ENCODE measurements at regions not wholly inside any gene's neighbourhood (a gene's known extent, or its start where the extent isn't known, plus 50 kb on each side); places are given as distances from the start of the nearest gene placed in this dataset.

GRCh38 chr9:118422508-118422907, 718.3 kb downstream of the TLR4 start:
- H4K20me1 ChIP-seq (ENCODE audit: insufficient read depth) = no peaks in the 10 kb centered on the region
- H3K36me3 ChIP-seq (ENCODE audit: insufficient read depth, low read length) = no peaks in the 10 kb centered on the region
- H3K4me3 ChIP-seq (ENCODE audit: low read length) = no peak overlapping the region
- no peaks in the 10 kb centered on the region for H3K27me3 ChIP-seq (ENCODE audit: insufficient read depth, low read depth, low read length)
- H3K79me2 ChIP-seq (replicated peaks; ENCODE audit: insufficient read depth, low read length) = no peaks in the 10 kb centered on the region
- H3K27ac ChIP-seq (ENCODE audit: low read length) = no peak overlapping the region
- no peak overlapping the region for H3K4me2 ChIP-seq (ENCODE audit: low read length)
- no peak overlapping the region for H2AFZ ChIP-seq (ENCODE audit: low read depth, low read length)
- no peaks in the 10 kb centered on the region for H3F3A ChIP-seq (ENCODE audit: insufficient read depth, low read length, poor library complexity, severe bottlenecking)
- H3K9me3 ChIP-seq (ENCODE audit: low read length) = no peaks in the 10 kb centered on the region
- H3K9me2 ChIP-seq (ENCODE audit: insufficient read depth, low read length) = no peaks in the 10 kb centered on the region
- no peak for TF ChIP-seq MXI1 (conservative IDR thresholded peaks at IDR 0.05; ENCODE audit: poor library complexity, severe bottlenecking)
- TF ChIP-seq POLR2AphosphoS5 (IDR thresholded peaks at IDR 0.05) = no peak
- TF ChIP-seq EZH2 (IDR thresholded peaks at IDR 0.05; ENCODE audit: borderline replicate concordance, insufficient read depth, low read length, poor library complexity, severe bottlenecking) = no peak
- TF ChIP-seq RAD21 (conservative IDR thresholded peaks at IDR 0.05) = no peak
- TF ChIP-seq CTCF (IDR thresholded peaks at IDR 0.05; ENCODE audit: poor library complexity, severe bottlenecking) = no peak
- no peak for TF ChIP-seq TAF1 (IDR thresholded peaks at IDR 0.05; ENCODE audit: low read depth)
- no peak for TF ChIP-seq SMC3 (conservative IDR thresholded peaks at IDR 0.05; ENCODE audit: poor library complexity)
- TF ChIP-seq EP300 (conservative IDR thresholded peaks at IDR 0.05; ENCODE audit: poor library complexity, severe bottlenecking) = no peak
- no peak for TF ChIP-seq REST (IDR thresholded peaks at IDR 0.05; ENCODE audit: borderline replicate concordance)
- H3K9ac ChIP-seq (ENCODE audit: low read length) = no peak overlapping the region

- Histone ChIP-seq H3K4me3 (ENCODE audit: low read length) (no peak overlapping the region), H3K27ac (ENCODE audit: low read length) (no peak overlapping the region), H3K79me2 (replicated peaks; ENCODE audit: insufficient read depth, low read length) (no peaks in the 10 kb centered on the region), H4K20me1 (ENCODE audit: insufficient read depth) (no peaks in the 10 kb centered on the region), H3K9me3 (ENCODE audit: low read length) (no peaks in the 10 kb centered on the region), H3K9ac (ENCODE audit: low read length) (no peak overlapping the region), H3K9me2 (ENCODE audit: insufficient read depth, low read length) (no peaks in the 10 kb centered on the region), H3K27me3 (ENCODE audit: insufficient read depth, low read depth, low read length) (no peaks in the 10 kb centered on the region), H2AFZ (ENCODE audit: low read depth, low read length) (no peak overlapping the region), H3F3A (ENCODE audit: insufficient read depth, low read length, poor library complexity, severe bottlenecking) (no peaks in the 10 kb centered on the region), H3K4me2 (ENCODE audit: low read length) (no peak overlapping the region), H3K36me3 (ENCODE audit: insufficient read depth, low read length) (no peaks in the 10 kb centered on the region)
- no peak for TF ChIP-seq EZH2 (IDR thresholded peaks at IDR 0.05; ENCODE audit: borderline replicate concordance, insufficient read depth, low read length, poor library complexity, severe bottlenecking)
- TF ChIP-seq SMC3 (conservative IDR thresholded peaks at IDR 0.05; ENCODE audit: poor library complexity) = no peak
- TF ChIP-seq CTCF (IDR thresholded peaks at IDR 0.05; ENCODE audit: poor library complexity, severe bottlenecking) = no peak
Measured at GRCh38 chr9:118423021-118423420, 718.8 kb downstream of the TLR4 start.

Data from neural cell (in vitro differentiated cells).